Fibroblast of the aortic adventitia (primary cell): ENCODE measurements at regions not wholly inside any gene's neighbourhood (a gene's known extent, or its start where the extent isn't known, plus 50 kb on each side); places are given as distances from the start of the nearest gene placed in this dataset.

ENCODE experiments used
- DNase-seq: peaks from one replicate; pipeline ENCODE4 v3.0.0-alpha.2; 2010; ENCODE audit warnings: low read depth
- H3K4me3 ChIP-seq: 2 replicates; pipeline ENCODE4 v1.5.1; 2011; ENCODE audit warnings: low read depth, mild to moderate bottlenecking, control low read depth, low read length, moderate library complexity
- CTCF ChIP-seq: IDR thresholded peaks from 2 replicates; pipeline ENCODE4 v1.5.1; 2011; ENCODE audit warnings: mild to moderate bottlenecking, low read length, control low read depth, inconsistent platforms; ENCODE audit not compliant: insufficient read depth

- DNase-seq = no peak
- no peak overlapping the region for H3K4me3 ChIP-seq
- TF ChIP-seq CTCF = no peak
Observed at GRCh38 chr3:184503647-184504046, 57.9 kb upstream of the EPHB3 start.

- DNase-seq = peak; percentile 66
- H3K4me3 ChIP-seq = no peak overlapping the region
- no peak for TF ChIP-seq CTCF
Observed at GRCh38 chr3:184505076-184505878, 56.3 kb upstream of the EPHB3 start.

- no peak overlapping the region for H3K4me3 ChIP-seq
- DNase-seq = peak; percentile 81
- no peak for TF ChIP-seq CTCF
Observed at GRCh38 chr3:184506561-184506991, 55.0 kb upstream of the EPHB3 start.

- no peak for DNase-seq
- TF ChIP-seq CTCF = no peak
- H3K4me3 ChIP-seq = no peak overlapping the region
Observed at GRCh38 chr3:184508938-184509337, 52.6 kb upstream of the EPHB3 start.

- no peak for DNase-seq
- no peak for TF ChIP-seq CTCF
- H3K4me3 ChIP-seq = no peak overlapping the region
Observed at GRCh38 chr3:184511741-184512140, 49.8 kb upstream of the EPHB3 start.
